ES-I3 (cell line): ENCODE measurements at regions not wholly inside any gene's neighbourhood (a gene's known extent, or its start where the extent isn't known, plus 50 kb on each side); places are given as distances from the start of the nearest gene placed in this dataset.

Source experiments
- H3K36me3 ChIP-seq: 2 replicates; pipeline ENCODE4 v1.6.1; 2013; ENCODE audit warnings: mild to moderate bottlenecking, low read length, control low read depth, moderate library complexity; ENCODE audit not compliant: insufficient read depth
- H3K4me1 ChIP-seq: 2 replicates; pipeline ENCODE4 v1.6.1; 2013; ENCODE audit warnings: mild to moderate bottlenecking, control low read depth, low read length; ENCODE audit not compliant: insufficient read depth
- H3K9ac ChIP-seq: 2 replicates; pipeline ENCODE4 v1.6.1; 2013; ENCODE audit warnings: low read depth, mild to moderate bottlenecking, low read length, moderate library complexity
- H3K9me3 ChIP-seq: 2 replicates; pipeline ENCODE4 v1.6.1; 2013; ENCODE audit warnings: mild to moderate bottlenecking, low read length, moderate library complexity; ENCODE audit not compliant: control insufficient read depth, insufficient read depth

DNA sequence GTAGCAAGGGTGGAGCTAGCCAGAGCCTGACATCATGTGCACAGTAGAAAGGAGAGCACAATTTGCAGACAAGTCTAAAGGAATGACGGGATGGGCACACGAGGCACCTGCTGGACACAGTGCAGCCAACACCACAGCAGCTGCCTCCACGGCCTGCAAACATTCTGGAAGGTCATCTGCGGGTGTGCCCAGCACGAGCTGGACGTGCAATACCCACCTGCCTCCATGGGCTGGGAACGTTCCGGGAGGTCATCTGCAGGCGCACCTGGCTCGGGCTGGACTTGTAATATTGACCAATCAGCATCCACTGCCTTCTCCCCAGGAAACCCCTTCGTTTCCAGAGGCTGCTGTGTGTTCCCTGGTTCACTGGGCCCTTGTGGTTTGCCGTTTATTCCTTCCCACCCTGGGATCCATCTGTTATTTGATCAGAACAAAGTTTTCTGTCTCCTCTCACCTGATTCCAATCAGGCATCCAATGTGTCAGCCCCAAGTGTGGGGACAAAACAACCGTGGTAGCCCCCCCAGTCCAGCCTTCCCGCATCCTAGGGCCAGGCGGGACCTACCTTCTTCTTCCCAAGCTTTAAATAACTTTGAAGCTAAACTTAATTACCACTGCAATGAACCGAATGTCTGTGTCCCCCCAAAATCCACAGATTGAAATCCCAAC is 243.4 kb upstream of the PPP2R2D start:
- Histone ChIP-seq H3K36me3 (no peaks in the 10 kb centered on the region), H3K9ac (no peak overlapping the region), H3K9me3 (0 out of 2 replicates have a peak, but pooled peaks cover 3% of the 10 kb centered on the region), H3K4me1 (peaks cover 2% of the 10 kb centered on the region; the same call in 1 of the 2 replicates)

DNA sequence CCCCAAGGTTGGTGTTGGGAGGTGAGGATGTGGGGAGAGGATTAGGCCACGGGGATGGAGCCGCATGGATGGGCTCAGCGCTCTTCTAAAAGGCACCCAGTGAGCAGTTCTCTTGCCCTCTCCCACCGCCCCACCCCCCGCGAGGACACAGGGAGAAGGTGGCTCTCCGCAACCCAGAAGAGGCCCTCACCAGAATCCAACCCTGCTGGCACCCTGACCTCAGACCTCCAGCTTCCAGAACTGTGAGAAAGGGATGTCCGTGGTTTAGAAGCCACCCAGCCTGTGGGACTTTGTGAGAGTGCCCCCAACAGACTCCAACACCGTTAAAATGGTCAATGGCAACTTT is 242.8 kb upstream of the PPP2R2D start:
- 0 out of 2 replicates have a peak, but pooled peaks cover 3% of the 10 kb centered on the region for H3K9me3 ChIP-seq
- H3K4me1 ChIP-seq: 0 out of 2 replicates have a peak, but pooled peaks cover 2% of the 10 kb centered on the region
- H3K36me3 ChIP-seq: no peaks in the 10 kb centered on the region
- H3K9ac ChIP-seq: no peak overlapping the region

DNA sequence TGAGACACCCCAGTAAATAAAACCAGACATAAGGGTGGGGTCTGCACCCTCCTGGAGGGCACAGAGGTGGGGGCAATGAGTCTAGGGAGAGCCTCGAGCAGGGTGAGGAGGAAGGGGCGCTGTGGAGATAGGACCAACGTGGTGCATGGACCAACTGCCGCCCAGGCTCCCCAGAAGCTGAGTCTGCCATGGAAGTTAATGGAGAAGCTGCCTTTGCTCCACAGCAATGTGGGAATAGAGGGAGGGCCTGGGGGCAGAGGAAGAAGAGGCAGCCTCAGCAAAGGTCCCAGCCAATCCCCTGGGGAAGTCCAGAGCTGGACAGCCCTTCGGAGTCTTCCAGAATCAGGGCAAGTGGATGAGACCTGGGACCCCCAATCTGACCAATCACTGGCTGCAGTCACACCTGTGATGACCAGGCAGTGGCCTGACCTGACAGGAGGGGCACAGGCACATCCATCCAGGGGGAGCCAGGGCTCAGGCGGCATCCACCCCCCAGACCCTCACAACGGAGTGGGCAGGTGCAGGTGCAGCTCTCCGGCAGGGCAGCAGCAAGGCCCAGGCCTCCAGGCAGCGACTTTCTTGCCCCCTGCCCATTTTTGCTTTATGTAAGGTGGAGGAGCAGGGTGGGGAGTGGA is 242.2 kb upstream of the PPP2R2D start:
- H3K9ac ChIP-seq: no peak overlapping the region
- 0 out of 2 replicates have a peak, but pooled peaks cover 2% of the 10 kb centered on the region for H3K4me1 ChIP-seq
- no peaks in the 10 kb centered on the region for H3K36me3 ChIP-seq
- H3K9me3 ChIP-seq: 0 out of 2 replicates have a peak, but pooled peaks cover 3% of the 10 kb centered on the region

DNA sequence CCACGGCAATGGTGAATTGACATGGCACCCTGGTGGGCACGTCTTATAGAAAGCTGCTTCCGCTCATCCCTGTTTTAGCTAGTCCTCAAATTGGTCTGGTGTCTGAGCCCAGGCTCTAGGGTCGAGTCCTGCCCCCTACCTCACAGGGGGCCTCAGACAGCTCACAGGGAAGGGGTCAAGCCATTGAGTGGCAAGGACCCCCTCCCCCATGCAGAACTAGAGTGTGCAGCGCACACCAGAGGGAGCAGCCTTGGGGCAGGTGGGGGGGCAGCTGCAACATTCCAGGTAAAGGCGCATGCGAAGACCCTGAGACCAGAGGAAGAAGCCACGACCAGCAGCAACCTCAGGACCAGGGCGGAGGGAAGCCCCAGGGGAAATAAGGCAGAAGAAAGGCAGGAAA is 240.4 kb upstream of the PPP2R2D start:
- Histone ChIP-seq H3K4me1 (0 out of 2 replicates have a peak, but pooled peaks cover 2% of the 10 kb centered on the region), H3K36me3 (no peaks in the 10 kb centered on the region), H3K9ac (no peak overlapping the region), H3K9me3 (0 out of 2 replicates have a peak, but pooled peaks cover 3% of the 10 kb centered on the region)

DNA sequence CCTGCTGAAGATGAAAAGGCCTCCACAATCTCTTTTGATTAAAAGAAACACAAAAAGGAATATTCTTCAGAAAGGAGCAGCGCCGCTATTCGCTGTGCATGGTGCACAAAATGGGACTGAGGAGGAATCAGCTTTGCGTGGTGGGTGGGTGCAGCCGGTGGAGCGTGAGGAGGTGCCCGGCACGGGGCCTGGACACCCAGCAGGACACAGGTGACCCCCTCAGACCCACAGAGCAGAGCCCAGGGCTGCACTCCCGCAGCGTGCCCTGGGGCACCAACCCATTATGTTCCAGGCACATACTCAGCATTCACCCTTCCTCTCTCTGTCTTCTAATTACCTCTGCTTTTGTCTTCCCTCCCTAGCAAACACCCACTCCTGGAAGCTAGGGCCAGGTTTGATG is 238.0 kb upstream of the PPP2R2D start:
- Histone ChIP-seq H3K9ac (no peak overlapping the region), H3K4me1 (0 out of 2 replicates have a peak, but pooled peaks cover 2% of the 10 kb centered on the region), H3K9me3 (0 out of 2 replicates have a peak, but pooled peaks cover 3% of the 10 kb centered on the region), H3K36me3 (no peaks in the 10 kb centered on the region)

DNA sequence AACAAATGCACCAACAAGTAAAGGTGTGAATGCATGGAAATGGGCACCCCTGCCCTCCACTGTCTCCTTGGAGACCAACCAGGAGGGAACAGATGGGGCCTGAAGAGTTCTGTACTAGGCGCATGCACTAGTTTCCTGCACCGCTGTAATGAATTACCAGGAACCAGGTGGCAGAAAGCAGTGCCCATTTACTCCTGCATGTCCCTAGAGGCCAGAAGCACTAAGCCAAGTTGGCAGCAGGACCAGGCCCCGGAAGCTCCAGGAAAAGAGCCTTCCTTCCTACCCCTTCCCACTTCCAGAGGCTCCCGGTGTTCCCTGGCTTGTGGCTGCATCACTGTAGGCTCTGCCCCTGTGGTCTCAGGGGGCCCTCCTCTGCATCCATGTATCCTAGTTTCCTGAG is 237.5 kb upstream of the PPP2R2D start:
- Histone ChIP-seq H3K9me3 (0 out of 2 replicates have a peak, but pooled peaks cover 3% of the 10 kb centered on the region), H3K4me1 (0 out of 2 replicates have a peak, but pooled peaks cover 2% of the 10 kb centered on the region), H3K9ac (no peak overlapping the region)

DNA sequence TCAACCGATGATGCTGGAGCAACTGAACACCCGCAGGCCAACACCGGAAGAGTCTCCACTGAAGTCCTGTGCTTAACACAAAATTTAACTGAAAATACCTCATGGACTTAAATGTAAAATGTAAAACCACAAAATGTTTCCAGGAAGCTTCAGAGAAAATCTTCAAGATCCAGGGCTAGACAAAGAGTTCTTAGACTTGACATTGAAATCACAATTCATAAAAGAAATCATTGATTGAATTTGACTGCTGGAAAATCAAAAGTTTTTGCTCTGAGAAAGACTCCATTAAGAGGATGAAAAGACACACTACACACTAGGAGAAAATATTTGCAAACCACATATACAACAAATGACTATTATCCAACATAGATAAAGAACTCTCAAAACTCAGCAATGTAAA is 234.7 kb upstream of the PPP2R2D start:
- no peak overlapping the region for H3K9ac ChIP-seq
- H3K4me1 ChIP-seq: 0 out of 2 replicates have a peak, but pooled peaks cover 2% of the 10 kb centered on the region
- no peaks in the 10 kb centered on the region for H3K9me3 ChIP-seq
- no peaks in the 10 kb centered on the region for H3K36me3 ChIP-seq

More for the DNA sequence above, 237.5 kb upstream of the PPP2R2D start:
- no peaks in the 10 kb centered on the region for H3K36me3 ChIP-seq

DNA sequence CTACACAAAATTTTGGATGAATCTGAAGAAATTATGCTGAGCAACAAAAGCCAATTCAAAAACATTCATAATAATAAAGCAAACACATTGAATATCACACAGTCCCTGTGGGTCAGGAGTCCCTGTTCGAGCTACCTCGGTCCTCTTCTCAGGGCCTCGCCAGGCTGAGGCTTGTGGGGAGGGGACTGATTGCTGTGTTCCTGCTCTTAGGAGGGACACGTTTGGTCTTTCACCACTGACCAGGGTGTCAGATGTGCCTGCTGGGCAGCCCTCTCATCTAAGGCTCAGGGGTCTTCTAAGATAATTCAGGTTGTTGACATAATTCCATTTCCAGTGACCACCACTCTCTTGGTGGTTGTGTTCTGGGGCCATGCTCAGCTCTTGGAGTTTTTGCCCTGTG is 233.8 kb upstream of the PPP2R2D start:
- no peaks in the 10 kb centered on the region for H3K9me3 ChIP-seq
- H3K9ac ChIP-seq: no peak overlapping the region
- no peaks in the 10 kb centered on the region for H3K36me3 ChIP-seq
- H3K4me1 ChIP-seq: 0 out of 2 replicates have a peak, but pooled peaks cover 2% of the 10 kb centered on the region

DNA sequence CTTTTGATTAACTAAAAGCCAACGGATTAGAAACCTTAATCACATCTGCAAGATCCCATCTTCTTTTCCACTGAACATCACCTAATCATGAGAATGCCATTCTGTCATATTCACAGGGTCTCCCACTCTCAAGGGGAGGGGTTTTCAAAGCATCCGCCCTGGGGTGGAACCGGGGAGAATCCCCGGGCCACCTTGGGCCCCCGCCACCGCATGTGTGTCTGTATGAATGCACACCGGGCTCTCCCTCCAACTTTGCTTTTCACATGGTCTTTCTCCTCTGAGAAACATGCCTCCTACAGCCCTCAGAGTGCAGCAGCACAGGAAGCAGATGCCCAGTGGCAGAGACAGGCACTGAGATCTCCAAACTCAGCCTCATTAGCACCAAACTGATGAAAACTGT is 233.2 kb upstream of the PPP2R2D start:
- Histone ChIP-seq H3K9me3 (peaks cover 1% of the 10 kb centered on the region; the same call in 1 of the 2 replicates), H3K9ac (no peak overlapping the region), H3K36me3 (no peaks in the 10 kb centered on the region), H3K4me1 (0 out of 2 replicates have a peak, but pooled peaks cover 2% of the 10 kb centered on the region)

DNA sequence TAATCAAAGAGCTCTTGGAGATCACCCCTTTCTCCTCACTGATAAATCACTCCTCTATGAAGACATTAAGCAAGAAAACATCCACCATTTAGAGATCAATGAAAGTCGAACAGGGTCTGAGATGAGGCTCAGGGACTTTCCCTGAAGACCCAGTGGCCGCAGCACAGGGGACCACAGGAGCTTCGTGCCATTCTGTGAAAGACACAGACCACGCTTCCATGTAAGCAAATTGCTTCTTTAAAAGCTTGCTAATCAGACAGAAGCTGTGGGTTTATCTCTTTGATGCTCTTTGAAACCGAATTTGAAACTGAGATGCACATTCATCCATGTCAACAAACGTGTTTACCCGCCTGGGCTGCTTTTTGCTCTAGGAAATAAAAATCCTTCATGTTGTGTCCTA is 231.9 kb upstream of the PPP2R2D start:
- Histone ChIP-seq H3K9me3 (peaks cover 3% of the 10 kb centered on the region; the same call in 1 of the 2 replicates), H3K9ac (no peak overlapping the region), H3K4me1 (no peaks in the 10 kb centered on the region), H3K36me3 (no peaks in the 10 kb centered on the region)

DNA sequence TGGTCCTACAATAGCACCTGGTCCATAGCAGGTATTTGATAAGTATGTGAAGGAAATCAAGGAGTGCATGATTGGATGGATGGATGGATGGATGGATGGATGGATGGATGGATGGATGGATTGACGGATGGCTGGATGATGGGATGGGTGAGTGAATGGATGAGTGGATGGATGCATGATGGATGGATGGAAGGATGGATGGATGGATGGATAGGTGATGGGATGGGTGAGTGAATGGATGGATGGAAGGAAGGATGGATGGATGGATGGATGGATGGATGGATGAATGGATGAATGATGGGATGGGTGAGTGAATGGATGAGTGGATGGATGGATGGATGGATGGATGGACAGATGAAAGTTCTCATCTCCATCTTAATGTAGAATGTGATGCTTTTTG is 231.0 kb upstream of the PPP2R2D start:
- Histone ChIP-seq H3K4me1 (no peaks in the 10 kb centered on the region), H3K36me3 (no peaks in the 10 kb centered on the region), H3K9ac (no peak overlapping the region), H3K9me3 (peaks cover 3% of the 10 kb centered on the region; the same call in 1 of the 2 replicates)

DNA sequence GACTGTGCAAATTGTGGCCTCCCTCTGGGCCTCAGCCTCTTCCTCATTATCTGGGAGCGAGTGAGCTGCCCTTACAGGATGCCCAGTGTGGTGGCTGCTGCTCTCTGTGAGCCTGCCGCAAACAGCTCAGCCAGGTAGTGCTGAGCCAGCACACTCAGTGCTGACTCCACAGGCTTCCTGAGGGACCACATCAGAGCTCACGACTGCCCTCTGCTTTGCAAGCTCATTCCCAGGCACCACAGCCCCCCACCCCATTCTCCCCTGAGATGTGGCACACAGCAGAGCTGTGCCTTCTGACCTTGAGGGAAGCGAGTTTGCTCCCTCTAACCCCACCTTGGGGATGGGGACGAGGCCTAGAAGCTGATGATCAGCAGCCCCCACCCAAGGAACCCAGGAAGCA is 230.5 kb upstream of the PPP2R2D start:
- H3K9me3 ChIP-seq: peaks cover 3% of the 10 kb centered on the region; the same call in 1 of the 2 replicates
- no peaks in the 10 kb centered on the region for H3K36me3 ChIP-seq
- no peak overlapping the region for H3K9ac ChIP-seq
- no peaks in the 10 kb centered on the region for H3K4me1 ChIP-seq

DNA sequence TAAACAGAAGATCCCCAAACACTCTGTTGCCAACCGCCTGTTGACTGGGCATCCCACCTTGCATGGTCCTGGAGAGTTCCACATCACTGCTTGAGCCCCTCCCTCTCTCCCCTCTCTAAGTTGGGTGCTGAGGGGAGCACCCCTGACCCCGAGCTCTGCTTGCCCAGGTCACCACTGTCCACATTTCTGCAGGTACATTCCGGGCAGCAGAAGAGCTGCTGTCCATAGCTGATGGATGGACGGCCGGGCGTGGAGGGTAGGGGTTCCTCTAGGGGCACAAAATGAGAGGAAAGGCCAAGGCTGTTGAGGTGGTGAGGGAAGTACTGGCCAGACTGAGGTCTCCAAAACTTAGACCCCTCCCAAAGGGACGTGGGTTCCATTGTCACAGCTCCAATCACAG is 227.4 kb upstream of the PPP2R2D start:
- Histone ChIP-seq H3K9me3 (peaks cover 3% of the 10 kb centered on the region; the same call in 1 of the 2 replicates), H3K36me3 (no peaks in the 10 kb centered on the region), H3K9ac (no peak overlapping the region), H3K4me1 (peaks cover 11% of the 10 kb centered on the region)

DNA sequence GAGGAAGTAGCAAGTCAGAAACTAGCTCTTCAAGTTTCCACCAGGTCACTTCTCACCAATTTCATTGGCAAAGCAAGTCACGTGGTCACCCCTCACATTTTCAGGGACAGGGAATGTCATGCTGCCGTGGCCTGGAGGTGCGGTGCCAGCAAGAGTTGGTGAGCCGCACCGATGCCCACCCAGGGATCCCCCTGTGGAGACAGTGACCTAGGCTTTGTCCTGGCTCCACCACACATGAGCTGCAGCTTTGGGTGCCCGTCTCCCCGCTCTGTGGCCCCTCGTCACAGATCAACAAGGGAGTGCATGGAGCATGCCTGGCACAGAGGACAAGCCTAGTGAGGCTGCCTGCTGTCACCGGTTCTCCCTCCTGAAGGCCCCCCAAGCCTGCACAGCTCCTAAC is 226.7 kb upstream of the PPP2R2D start:
- peaks cover 11% of the 10 kb centered on the region for H3K4me1 ChIP-seq
- H3K9me3 ChIP-seq: peaks cover 3% of the 10 kb centered on the region; the same call in 1 of the 2 replicates
- no peaks in the 10 kb centered on the region for H3K36me3 ChIP-seq
- H3K9ac ChIP-seq: no peak overlapping the region

DNA sequence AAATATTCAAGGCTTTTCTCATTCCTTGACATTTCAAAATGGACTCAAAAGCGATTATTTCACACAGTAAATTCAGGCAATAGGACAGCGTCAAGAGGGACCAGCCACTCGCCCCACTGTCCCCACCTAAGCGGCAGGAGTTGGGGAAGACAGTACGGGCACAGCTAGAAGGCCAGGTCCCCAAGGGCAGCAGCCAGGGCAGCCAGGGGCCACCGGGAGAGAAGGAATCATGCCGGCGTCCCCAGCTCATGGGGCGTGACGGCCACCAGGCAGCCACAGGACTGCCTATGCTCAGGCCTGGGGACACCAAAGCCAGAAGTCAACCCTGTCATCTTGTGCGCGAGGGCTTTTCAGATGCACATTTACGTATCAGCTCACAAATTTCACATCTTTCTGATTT is 225.7 kb upstream of the PPP2R2D start:
- Histone ChIP-seq H3K36me3 (no peaks in the 10 kb centered on the region), H3K9ac (no peak overlapping the region), H3K9me3 (peaks cover 3% of the 10 kb centered on the region; the same call in 1 of the 2 replicates), H3K4me1 (peaks cover 11% of the 10 kb centered on the region)
